ENCODE measurements at regions not wholly inside any gene's neighbourhood (a gene's known extent, or its start where the extent isn't known, plus 50 kb on each side); places are given as distances from the start of the nearest gene placed in this dataset.

- TF ChIP-seq CTCF (IDR thresholded peaks at IDR 0.05; ENCODE audit: low read length) (no peak), EZH2 (optimal IDR thresholded peaks at IDR 0.05; ENCODE audit: low read depth, low read length) (no peak)
Observed at GRCh38 chr1:67590329-67590728, 94.7 kb upstream of the GADD45A start.

Data from MM.1S (cell line).